Thyroid gland (tissue), 4 donors: ENCODE measurements at regions not wholly inside any gene's neighbourhood (a gene's known extent, or its start where the extent isn't known, plus 50 kb on each side); places are given as distances from the start of the nearest gene placed in this dataset.

Experiments used
- DNase-seq, 2 donors: peaks; one replicate each; pipeline ENCODE4 v3.0.0-alpha.2; 2019
- H3K27ac ChIP-seq, 3 donors: fragments of 200-600 bp; sonication (generic); 1 replicate in 2 of 3; 2 replicates in 1 of 3; pipeline ENCODE4 v1.5.1; 2016 to 2019; ENCODE audit warnings: mild to moderate bottlenecking in 1 of 3, moderate library complexity in 1 of 3
- H3K27me3 ChIP-seq: fragments of 200-600 bp; sonication (generic); one replicate; pipeline ENCODE4 v1.5.1; 2019
- H3K36me3 ChIP-seq, 2 donors: fragments of 200-600 bp; sonication (generic); one replicate each; pipeline ENCODE4 v1.5.1; 2016 to 2019
- H3K4me1 ChIP-seq, 2 donors: fragments of 200-600 bp; sonication (generic); one replicate each; pipeline ENCODE4 v1.5.1; 2017 to 2019
- H3K4me3 ChIP-seq, 3 donors: fragments of 200-600 bp; sonication (generic); replicated peaks in 1 of 3; 1 replicate in 2 of 3; 2 replicates in 1 of 3; pipeline ENCODE4 v1.5.1; 2016; ENCODE audit warnings: mild to moderate bottlenecking in 1 of 3
- H3K9me3 ChIP-seq: fragments of 200-600 bp; sonication (generic); one replicate; pipeline ENCODE4 v1.5.1; 2017
- CTCF ChIP-seq, 6 experiments: fragments of 200-600 bp in 3 of 6; fragments of 450-650 bp in 3 of 6; sonication (generic) in 3 of 6; IDR thresholded peaks; one replicate each; pipeline ENCODE4 v1.5.1; 2016 to 2019; ENCODE audit warnings: antibody characterized with exemption in 6 of 6, mild to moderate bottlenecking in 2 of 6, inconsistent platforms in 1 of 6, moderate library complexity in 1 of 6
- POLR2A ChIP-seq, 2 donors: fragments of 450-650 bp; IDR thresholded peaks; one replicate each; pipeline ENCODE4 v1.6.1; 2017; ENCODE audit warnings: antibody characterized with exemption in 2 of 2, mild to moderate bottlenecking in 2 of 2, moderate library complexity in 1 of 2
- WGBS, 2 donors: methylation state at CpG; one replicate each; pipeline ENCODE4 v1.1.5; 2017; 5-methylcytosine and 5-hydroxymethylcytosine counted together
- intact Hi-C: fragments of 100-400 bp; cut with DNase I; formaldehyde crosslinking; loops from one replicate; pipeline ENCODE4 v1.15.1; 2023

GRCh38 chr10:111531690-111532089 is 454.9 kb downstream of the ADRA2A start:
- intact Hi-C loops: no loop called here
- Histone ChIP-seq H3K27me3 (no peaks in the 10 kb centered on the region), H3K4me3 (no peak overlapping the region), H3K27ac (no peak overlapping the region), H3K4me1 (no peaks in the 10 kb centered on the region), H3K9me3 (no peaks in the 10 kb centered on the region), H3K36me3 (no peaks in the 10 kb centered on the region)
- TF ChIP-seq CTCF (IDR thresholded peaks at IDR 0.05): no peak
- TF ChIP-seq POLR2A (IDR thresholded peaks at IDR 0.05): no peak
- DNase-seq: no peak
- 63 to 65% methylated on average over 2 of the region's 2 CpGs for WGBS, 2 donors

- H3K27ac ChIP-seq: no peak overlapping the region
- H3K9me3 ChIP-seq: no peaks in the 10 kb centered on the region
- 80 to 87% methylated on average over 3 of the region's 3 CpGs for WGBS, 2 donors
- H3K4me1 ChIP-seq: no peaks in the 10 kb centered on the region
- H3K27me3 ChIP-seq: no peaks in the 10 kb centered on the region
- intact Hi-C loops: no loop called here
- DNase-seq: no peak
- TF ChIP-seq POLR2A (IDR thresholded peaks at IDR 0.05) (no peak), CTCF (IDR thresholded peaks at IDR 0.05) (no peak)
- H3K36me3 ChIP-seq: no peaks in the 10 kb centered on the region
- no peak overlapping the region for H3K4me3 ChIP-seq
Measured at GRCh38 chr10:111532139-111532538, 455.3 kb downstream of the ADRA2A start.

- DNase-seq: no peak
- Histone ChIP-seq H3K4me3 (no peak overlapping the region), H3K27me3 (no peaks in the 10 kb centered on the region), H3K9me3 (no peaks in the 10 kb centered on the region), H3K27ac (no peak overlapping the region), H3K36me3 (no peaks in the 10 kb centered on the region), H3K4me1 (peaks cover 5 to 10% of the 10 kb centered on the region in 2 donors)
- TF ChIP-seq POLR2A (IDR thresholded peaks at IDR 0.05) (no peak), CTCF (IDR thresholded peaks at IDR 0.05) (no peak)
- WGBS, 2 donors: 38 to 53% methylated on average over 2 of the region's 2 CpGs
- intact Hi-C loops: no loop called here
Measured at GRCh38 chr10:111539246-111539645, 462.4 kb downstream of the ADRA2A start.

GRCh38 chr10:111543854-111544253 is 467.0 kb downstream of the ADRA2A start:
- TF ChIP-seq POLR2A (IDR thresholded peaks at IDR 0.05): no peak
- TF ChIP-seq CTCF (IDR thresholded peaks at IDR 0.05): no peak
- no peak overlapping the region for H3K4me3 ChIP-seq
- no peaks in the 10 kb centered on the region for H3K36me3 ChIP-seq
- no peak for DNase-seq
- peaks cover 5 to 9% of the 10 kb centered on the region in 2 donors for H3K4me1 ChIP-seq
- H3K27ac ChIP-seq: no peak overlapping the region
- WGBS, 2 donors: 76 to 82% methylated on average over 2 of the region's 2 CpGs
- intact Hi-C loops: no loop called here
- no peaks in the 10 kb centered on the region for H3K9me3 ChIP-seq
- H3K27me3 ChIP-seq: no peaks in the 10 kb centered on the region

- intact Hi-C loops: no loop called here
- no peak for TF ChIP-seq CTCF (IDR thresholded peaks at IDR 0.05)
- no peak for TF ChIP-seq POLR2A (IDR thresholded peaks at IDR 0.05)
- no peak overlapping the region for H3K4me3 ChIP-seq
- WGBS, 2 donors: 68 to 72% methylated on average over 4 of the region's 4 CpGs
- H3K27ac ChIP-seq: no peak overlapping the region
- H3K36me3 ChIP-seq: no peaks in the 10 kb centered on the region
- no peak for DNase-seq
- no peaks in the 10 kb centered on the region for H3K27me3 ChIP-seq
- H3K4me1 ChIP-seq: no peaks in the 10 kb centered on the region
- no peaks in the 10 kb centered on the region for H3K9me3 ChIP-seq
Measured at GRCh38 chr10:111545861-111546605, 469.2 kb downstream of the ADRA2A start.
